Osteoblast (primary cell): ENCODE measurements at regions not wholly inside any gene's neighbourhood (a gene's known extent, or its start where the extent isn't known, plus 50 kb on each side); places are given as distances from the start of the nearest gene placed in this dataset.

Experiments used
- DNase-seq: peaks from one replicate; pipeline ENCODE4 v3.0.0; 2011; ENCODE audit warnings: low spot score, mixed read lengths; ENCODE audit not compliant: insufficient read length; ENCODE audit errors: missing footprints
- H2AFZ ChIP-seq: 2 replicates; pipeline ENCODE4 v1.6.0; 2011; ENCODE audit warnings: mild to moderate bottlenecking, low read length
- H3K27ac ChIP-seq: 2 replicates; pipeline ENCODE4 v1.5.1; 2011; ENCODE audit warnings: mild to moderate bottlenecking, low read depth, low read length, moderate library complexity
- H3K27me3 ChIP-seq: 2 replicates; pipeline ENCODE4 v1.6.0; 2012; ENCODE audit warnings: mild to moderate bottlenecking, control low read depth, inconsistent platforms, low read length, moderate library complexity; ENCODE audit not compliant: insufficient read depth
- H3K36me3 ChIP-seq: 2 replicates; pipeline ENCODE4 v1.5.1; 2011; ENCODE audit warnings: mild to moderate bottlenecking, low read length, control low read depth, moderate library complexity; ENCODE audit not compliant: insufficient read depth
- H3K4me1 ChIP-seq: 2 replicates; pipeline ENCODE4 v1.5.1; 2011; ENCODE audit warnings: mild to moderate bottlenecking, low read length, control low read depth, moderate library complexity; ENCODE audit not compliant: insufficient read depth
- H3K4me2 ChIP-seq: 2 replicates; pipeline ENCODE4 v1.6.0; 2011; ENCODE audit warnings: mild to moderate bottlenecking, low read length; ENCODE audit not compliant: insufficient read depth
- H3K4me3 ChIP-seq: fragments of 200-600 bp; sonication (generic); 3 replicates; pipeline ENCODE4 v1.5.1; 2012; ENCODE audit warnings: mild to moderate bottlenecking, low read length, inconsistent platforms; ENCODE audit not compliant: insufficient read depth
- H3K79me2 ChIP-seq: 2 replicates; pipeline ENCODE4 v1.6.0; 2012; ENCODE audit warnings: mild to moderate bottlenecking, low read length, control low read depth, inconsistent platforms; ENCODE audit not compliant: insufficient read depth
- H3K9me3 ChIP-seq: 2 replicates; pipeline ENCODE4 v1.5.1; 2011; ENCODE audit warnings: low read depth, low read length, control low read depth
- H4K20me1 ChIP-seq: 2 replicates; pipeline ENCODE4 v1.6.0; 2012; ENCODE audit warnings: mild to moderate bottlenecking, low read length, control low read depth; ENCODE audit not compliant: insufficient read depth
- TF ChIP-seq, protein P1 (sequence below): IDR thresholded peaks from 2 replicates; pipeline ENCODE4 v1.5.1; 2011; ENCODE audit warnings: mild to moderate bottlenecking, low read depth, low read length, moderate library complexity; ENCODE audit errors: extremely low read depth

GRCh38 chr20:50308166-50308512 lies 117.5 kb downstream of the CEBPB start:
- Histone ChIP-seq H4K20me1 (no peaks in the 10 kb centered on the region), H2AFZ (peak overlapping the region; percentile 34), H3K9me3 (no peaks in the 10 kb centered on the region), H3K36me3 (no peaks in the 10 kb centered on the region), H3K4me2 (peak overlapping the region; percentile 56), H3K4me1 (peaks cover 63% of the 10 kb centered on the region), H3K4me3 (peak overlapping the region; percentile 26), H3K79me2 (no peaks in the 10 kb centered on the region), H3K27me3 (no peaks in the 10 kb centered on the region), H3K27ac (peak overlapping the region; percentile 100)
- DNase-seq = no peak
- TF ChIP-seq, protein P1, sequence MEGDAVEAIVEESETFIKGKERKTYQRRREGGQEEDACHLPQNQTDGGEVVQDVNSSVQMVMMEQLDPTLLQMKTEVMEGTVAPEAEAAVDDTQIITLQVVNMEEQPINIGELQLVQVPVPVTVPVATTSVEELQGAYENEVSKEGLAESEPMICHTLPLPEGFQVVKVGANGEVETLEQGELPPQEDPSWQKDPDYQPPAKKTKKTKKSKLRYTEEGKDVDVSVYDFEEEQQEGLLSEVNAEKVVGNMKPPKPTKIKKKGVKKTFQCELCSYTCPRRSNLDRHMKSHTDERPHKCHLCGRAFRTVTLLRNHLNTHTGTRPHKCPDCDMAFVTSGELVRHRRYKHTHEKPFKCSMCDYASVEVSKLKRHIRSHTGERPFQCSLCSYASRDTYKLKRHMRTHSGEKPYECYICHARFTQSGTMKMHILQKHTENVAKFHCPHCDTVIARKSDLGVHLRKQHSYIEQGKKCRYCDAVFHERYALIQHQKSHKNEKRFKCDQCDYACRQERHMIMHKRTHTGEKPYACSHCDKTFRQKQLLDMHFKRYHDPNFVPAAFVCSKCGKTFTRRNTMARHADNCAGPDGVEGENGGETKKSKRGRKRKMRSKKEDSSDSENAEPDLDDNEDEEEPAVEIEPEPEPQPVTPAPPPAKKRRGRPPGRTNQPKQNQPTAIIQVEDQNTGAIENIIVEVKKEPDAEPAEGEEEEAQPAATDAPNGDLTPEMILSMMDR = no peak

- peak overlapping the region; percentile 100 for H3K27ac ChIP-seq
- peak overlapping the region; percentile 48 for H3K4me3 ChIP-seq
- TF ChIP-seq, protein P1 = no peak
- H4K20me1 ChIP-seq = no peaks in the 10 kb centered on the region
- no peaks in the 10 kb centered on the region for H3K79me2 ChIP-seq
- H3K4me1 ChIP-seq = peaks cover 60% of the 10 kb centered on the region
- no peaks in the 10 kb centered on the region for H3K36me3 ChIP-seq
- H3K27me3 ChIP-seq = no peaks in the 10 kb centered on the region
- peak; percentile 98 for DNase-seq
- peak overlapping the region; percentile 40 for H2AFZ ChIP-seq
- H3K4me2 ChIP-seq = peak overlapping the region; percentile 65
- H3K9me3 ChIP-seq = no peaks in the 10 kb centered on the region
These were observed 118.1 kb downstream of the CEBPB start for GRCh38 chr20:50308513-50309279.

DNA sequence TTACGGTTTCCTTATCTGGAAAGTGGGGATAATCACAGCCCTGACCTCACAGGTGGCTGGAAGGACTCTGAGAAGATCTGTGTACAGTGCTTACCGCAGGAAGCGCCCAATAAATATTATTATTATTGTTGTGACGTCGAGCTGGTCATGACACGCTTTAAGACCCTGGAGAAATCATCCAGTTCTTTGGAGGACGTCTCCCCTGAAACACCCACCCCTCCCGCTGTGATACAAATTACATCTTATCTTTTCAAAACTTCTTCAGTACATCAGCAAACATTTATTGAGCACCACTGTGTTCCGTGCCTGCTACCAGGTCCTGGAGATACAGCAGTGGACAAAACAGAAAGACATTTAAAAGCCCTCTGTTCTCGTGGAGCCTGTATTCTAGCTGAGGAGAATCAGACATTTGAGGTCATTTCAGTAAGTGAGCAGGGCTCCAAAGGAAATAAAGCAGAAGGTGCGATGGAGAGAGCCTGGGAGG lies 118.7 kb downstream of the CEBPB start:
- Histone ChIP-seq H4K20me1 (no peaks in the 10 kb centered on the region), H3K79me2 (no peaks in the 10 kb centered on the region), H3K4me1 (peaks cover 54% of the 10 kb centered on the region), H3K27ac (peak overlapping the region; percentile 96), H3K4me3 (peak overlapping the region; percentile 48), H3K36me3 (no peaks in the 10 kb centered on the region), H3K4me2 (peak overlapping the region; percentile 65), H3K9me3 (no peaks in the 10 kb centered on the region), H2AFZ (peak overlapping the region; percentile 40), H3K27me3 (no peaks in the 10 kb centered on the region)
- peak; percentile 36 for DNase-seq
- TF ChIP-seq, protein P1 = no peak

DNA sequence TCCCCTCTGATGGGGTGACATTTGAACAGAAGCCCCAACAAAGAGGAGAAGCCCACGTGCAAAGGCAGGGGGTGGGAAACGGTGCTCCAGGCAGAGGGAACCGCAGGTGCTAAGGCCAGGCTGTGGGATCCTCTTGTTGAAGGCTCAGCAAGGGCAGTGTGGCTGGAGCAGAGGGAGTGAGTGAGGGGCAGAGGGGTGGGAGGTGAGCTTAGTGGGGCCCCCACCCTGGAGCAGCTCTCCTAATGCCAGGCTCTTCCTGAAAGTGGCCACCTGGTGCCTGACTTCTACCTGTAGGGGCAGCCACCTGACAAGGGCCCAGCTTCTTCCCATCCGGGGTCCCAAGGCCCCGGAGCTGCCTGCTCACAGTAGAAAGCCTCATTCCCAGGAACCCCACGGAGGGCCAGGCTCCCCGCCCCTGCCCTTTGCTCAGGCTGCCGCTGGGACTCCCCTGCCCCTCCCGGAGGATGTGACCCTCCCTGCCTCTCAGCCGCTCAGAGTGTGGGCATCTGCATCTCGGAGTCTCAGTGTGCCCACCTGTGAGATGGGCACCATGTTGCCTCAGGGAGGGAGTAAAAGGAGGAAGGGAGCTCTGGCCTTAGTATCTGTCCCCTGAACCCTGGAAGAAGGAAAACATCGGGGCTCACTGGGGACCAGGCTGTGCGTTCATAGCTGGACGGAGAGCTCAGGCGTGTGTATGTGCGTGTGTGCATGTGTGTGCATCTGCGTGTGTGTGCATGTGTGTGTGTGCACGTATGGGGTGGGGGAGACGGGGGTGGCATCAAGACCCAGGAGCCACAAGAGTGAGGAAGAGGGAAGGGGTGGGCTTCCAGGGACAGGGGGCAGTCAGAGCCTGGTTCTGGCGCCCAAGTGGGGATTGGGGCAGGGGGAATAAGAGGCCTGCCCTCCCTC lies 119.4 kb downstream of the CEBPB start:
- Histone ChIP-seq H3K27ac (peak overlapping the region; percentile 96), H3K9me3 (no peaks in the 10 kb centered on the region), H3K36me3 (no peaks in the 10 kb centered on the region), H3K79me2 (no peaks in the 10 kb centered on the region), H3K4me1 (peaks cover 47% of the 10 kb centered on the region), H2AFZ (no peak overlapping the region), H3K27me3 (no peaks in the 10 kb centered on the region), H3K4me3 (no peak overlapping the region), H3K4me2 (no peak overlapping the region), H4K20me1 (no peaks in the 10 kb centered on the region)
- DNase-seq = no peak
- TF ChIP-seq, protein P1 = no peak
